ENCODE measurements at regions not wholly inside any gene's neighbourhood (a gene's known extent, or its start where the extent isn't known, plus 50 kb on each side); places are given as distances from the start of the nearest gene placed in this dataset.
"Not testable (repeated sequence)": the region's sequence is repeated elsewhere in the genome, so short reads cannot be mapped to it uniquely, and the experiment has no call there.

GRCh38 chr2:65576861-65577601 is 144.6 kb upstream of the SPRED2 start:
- DNase-seq (ENCODE audit: low spot score in 2 of 2), result no peak
- Mint-ChIP-seq H3K4me3 (no peak overlapping the region), H3K4me1 (peaks cover 6% of the 10 kb centered on the region), H3K36me3 (ENCODE audit: insufficient read depth) (no peaks in the 10 kb centered on the region), H3K27ac (ENCODE audit: low read depth) (no peak overlapping the region), H3K27me3 (peaks cover 30% of the 10 kb centered on the region), H3K9me3 (no peaks in the 10 kb centered on the region)
- no peak for ATAC-seq (replicated peaks; ENCODE audit: extremely low read depth, poor library complexity, severe bottlenecking)

GRCh38 chr2:65576278-65576677 is 143.9 kb upstream of the SPRED2 start:
- Mint-ChIP-seq H3K36me3 (ENCODE audit: insufficient read depth) (no peaks in the 10 kb centered on the region), H3K27ac (ENCODE audit: low read depth) (no peak overlapping the region), H3K9me3 (no peaks in the 10 kb centered on the region), H3K4me3 (no peak overlapping the region), H3K27me3 (peaks cover 27% of the 10 kb centered on the region), H3K4me1 (peaks cover 6% of the 10 kb centered on the region)
- ATAC-seq (replicated peaks; ENCODE audit: extremely low read depth, poor library complexity, severe bottlenecking) (no peak), DNase-seq (ENCODE audit: low spot score in 2 of 2) (no peak)

- Mint-ChIP-seq H3K36me3 (ENCODE audit: insufficient read depth) (no peaks in the 10 kb centered on the region), H3K4me1 (peaks cover 6% of the 10 kb centered on the region), H3K27ac (ENCODE audit: low read depth) (no peak overlapping the region), H3K4me3 (no peak overlapping the region), H3K9me3 (no peaks in the 10 kb centered on the region), H3K27me3 (peaks cover 14% of the 10 kb centered on the region)
- no peak for ATAC-seq (replicated peaks; ENCODE audit: extremely low read depth, poor library complexity, severe bottlenecking)
- no peak for DNase-seq (ENCODE audit: low spot score in 2 of 2)
Measured at GRCh38 chr2:65574993-65575392, 142.6 kb upstream of the SPRED2 start.

- not testable (repeated sequence) for H3K9me3 Mint-ChIP-seq; H3K36me3 Mint-ChIP-seq (ENCODE audit: insufficient read depth); DNase-seq (ENCODE audit: low spot score in 2 of 2); H3K4me3 Mint-ChIP-seq; ATAC-seq (replicated peaks; ENCODE audit: extremely low read depth, poor library complexity, severe bottlenecking); H3K27ac Mint-ChIP-seq (ENCODE audit: low read depth); H3K27me3 Mint-ChIP-seq
- peaks cover 12% of the 10 kb centered on the region for H3K4me1 Mint-ChIP-seq
Measured at GRCh38 chr2:65568656-65569440, 136.4 kb upstream of the SPRED2 start.

GRCh38 chr2:65566617-65567016 is 134.2 kb upstream of the SPRED2 start:
- ATAC-seq (replicated peaks; ENCODE audit: extremely low read depth, poor library complexity, severe bottlenecking) (no peak), DNase-seq (ENCODE audit: low spot score in 2 of 2) (no peak)
- H3K4me3 Mint-ChIP-seq, result no peak overlapping the region
- H3K4me1 Mint-ChIP-seq, result peaks cover 6% of the 10 kb centered on the region
- H3K27me3 Mint-ChIP-seq, result no peaks in the 10 kb centered on the region
- no peak overlapping the region for H3K27ac Mint-ChIP-seq (ENCODE audit: low read depth)
- H3K9me3 Mint-ChIP-seq, result no peaks in the 10 kb centered on the region
- no peaks in the 10 kb centered on the region for H3K36me3 Mint-ChIP-seq (ENCODE audit: insufficient read depth)

- peaks cover 6% of the 10 kb centered on the region for H3K4me1 Mint-ChIP-seq
- H3K27ac Mint-ChIP-seq (ENCODE audit: low read depth), result no peak overlapping the region
- ATAC-seq (replicated peaks; ENCODE audit: extremely low read depth, poor library complexity, severe bottlenecking) (no peak), DNase-seq (ENCODE audit: low spot score in 2 of 2) (no peak)
- H3K36me3 Mint-ChIP-seq (ENCODE audit: insufficient read depth), result no peaks in the 10 kb centered on the region
- H3K27me3 Mint-ChIP-seq, result no peaks in the 10 kb centered on the region
- no peaks in the 10 kb centered on the region for H3K9me3 Mint-ChIP-seq
- no peak overlapping the region for H3K4me3 Mint-ChIP-seq
Measured at GRCh38 chr2:65565681-65566080, 133.3 kb upstream of the SPRED2 start.

- Mint-ChIP-seq H3K36me3 (ENCODE audit: insufficient read depth) (peaks cover 2% of the 10 kb centered on the region), H3K27ac (ENCODE audit: low read depth) (no peak overlapping the region), H3K27me3 (no peaks in the 10 kb centered on the region), H3K9me3 (no peaks in the 10 kb centered on the region), H3K4me1 (peaks cover 6% of the 10 kb centered on the region), H3K4me3 (no peak overlapping the region)
- DNase-seq (ENCODE audit: low spot score in 2 of 2) (no peak), ATAC-seq (replicated peaks; ENCODE audit: extremely low read depth, poor library complexity, severe bottlenecking) (no peak)
Measured at GRCh38 chr2:65564299-65564698, 131.9 kb upstream of the SPRED2 start.

GRCh38 chr2:65562890-65563289 is 130.5 kb upstream of the SPRED2 start:
- Mint-ChIP-seq H3K36me3 (ENCODE audit: insufficient read depth) (peaks cover 2% of the 10 kb centered on the region), H3K4me3 (no peak overlapping the region), H3K4me1 (peaks cover 6% of the 10 kb centered on the region), H3K9me3 (no peaks in the 10 kb centered on the region), H3K27me3 (no peaks in the 10 kb centered on the region), H3K27ac (ENCODE audit: low read depth) (no peak overlapping the region)
- ATAC-seq (replicated peaks; ENCODE audit: extremely low read depth, poor library complexity, severe bottlenecking), result no peak
- no peak for DNase-seq (ENCODE audit: low spot score in 2 of 2)

- Mint-ChIP-seq H3K36me3 (ENCODE audit: insufficient read depth) (peaks cover 2% of the 10 kb centered on the region), H3K4me3 (no peak overlapping the region), H3K9me3 (no peaks in the 10 kb centered on the region), H3K4me1 (no peaks in the 10 kb centered on the region), H3K27ac (ENCODE audit: low read depth) (no peak overlapping the region), H3K27me3 (peaks cover 14% of the 10 kb centered on the region)
- DNase-seq (ENCODE audit: low spot score in 2 of 2) (no peak), ATAC-seq (replicated peaks; ENCODE audit: extremely low read depth, poor library complexity, severe bottlenecking) (no peak)
Measured at GRCh38 chr2:65558743-65559142, 126.3 kb upstream of the SPRED2 start.

GRCh38 chr2:65557616-65558573 is 125.5 kb upstream of the SPRED2 start:
- peaks cover 22% of the 10 kb centered on the region for H3K27me3 Mint-ChIP-seq
- no peak overlapping the region for H3K27ac Mint-ChIP-seq (ENCODE audit: low read depth)
- H3K36me3 Mint-ChIP-seq (ENCODE audit: insufficient read depth), result peaks cover 2% of the 10 kb centered on the region
- DNase-seq (ENCODE audit: low spot score in 2 of 2) (no peak), ATAC-seq (replicated peaks; ENCODE audit: extremely low read depth, poor library complexity, severe bottlenecking) (no peak)
- no peak overlapping the region for H3K4me3 Mint-ChIP-seq
- H3K9me3 Mint-ChIP-seq, result no peaks in the 10 kb centered on the region
- H3K4me1 Mint-ChIP-seq, result peaks cover 7% of the 10 kb centered on the region

- Mint-ChIP-seq H3K27me3 (peaks cover 22% of the 10 kb centered on the region), H3K4me3 (no peak overlapping the region), H3K9me3 (no peaks in the 10 kb centered on the region), H3K36me3 (ENCODE audit: insufficient read depth) (peaks cover 2% of the 10 kb centered on the region), H3K27ac (ENCODE audit: low read depth) (no peak overlapping the region), H3K4me1 (peaks cover 7% of the 10 kb centered on the region)
- ATAC-seq (replicated peaks; ENCODE audit: extremely low read depth, poor library complexity, severe bottlenecking), result no peak
- DNase-seq (ENCODE audit: low spot score in 2 of 2), result no peak
Measured at GRCh38 chr2:65554765-65555591, 122.6 kb upstream of the SPRED2 start.
